Cardiac muscle cell (in vitro differentiated cells and primary cell): ENCODE measurements at regions not wholly inside any gene's neighbourhood (a gene's known extent, or its start where the extent isn't known, plus 50 kb on each side); places are given as distances from the start of the nearest gene placed in this dataset.
A peak's percentile ranks its signal among the peaks of the same experiment; 100 is the strongest.

Experiments
- DNase-seq, 2 donors: peaks; one replicate each; pipeline versions ENCODE4 v3.0.0 to v3.0.0-alpha.2; 2010 to 2017; ENCODE audit warnings: low read depth in 1 of 2, low spot score in 1 of 2
- H3K27ac ChIP-seq: fragments of 200-600 bp; sonication (generic); 2 replicates; pipeline ENCODE4 v1.5.1; 2016
- H3K27me3 ChIP-seq: fragments of 200-600 bp; sonication (generic); 2 replicates; pipeline ENCODE4 v1.6.0; 2016; ENCODE audit warnings: control low read depth
- H3K36me3 ChIP-seq: fragments of 200-600 bp; sonication (generic); 2 replicates; pipeline ENCODE4 v1.5.1; 2016; ENCODE audit warnings: control low read depth
- H3K4me1 ChIP-seq: fragments of 200-600 bp; sonication (generic); 2 replicates; pipeline ENCODE4 v1.8.1; 2017; ENCODE audit warnings: low read depth, mild to moderate bottlenecking, mixed run types
- H3K4me3 ChIP-seq: fragments of 200-600 bp; sonication (generic); 2 replicates; pipeline ENCODE4 v1.5.1; 2016; ENCODE audit warnings: mild to moderate bottlenecking
- H3K9me3 ChIP-seq: fragments of 200-600 bp; sonication (generic); 2 replicates; pipeline ENCODE4 v1.5.1; 2017; ENCODE audit warnings: low read depth, mild to moderate bottlenecking, control low read depth
- TF ChIP-seq, protein P1 (sequence below): IDR thresholded peaks from 2 replicates; pipeline ENCODE4 v1.5.1; 2012; ENCODE audit warnings: low read depth, mild to moderate bottlenecking, low read length

DNA sequence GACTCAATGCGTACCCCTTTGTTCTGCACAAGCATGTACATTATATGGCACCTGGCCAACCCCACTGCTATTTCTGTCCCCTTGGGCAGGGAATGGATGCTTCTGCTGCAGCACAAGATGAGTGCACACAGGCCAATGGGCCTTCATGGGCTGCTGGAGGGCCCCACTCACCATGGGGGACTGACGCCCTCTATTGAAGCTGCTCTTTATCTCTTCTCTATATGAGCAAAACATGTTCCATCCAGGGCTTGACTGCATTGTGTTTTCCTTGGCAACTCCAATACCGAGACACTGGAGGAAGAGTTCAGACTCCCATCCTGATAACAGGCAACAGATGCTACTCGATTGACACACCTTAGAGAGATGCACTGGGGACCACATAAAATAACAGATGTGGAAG, 251.6 kb upstream of the NCKAP5 start:
- peaks cover 4% of the 10 kb centered on the region for H3K4me1 ChIP-seq
- no peaks in the 10 kb centered on the region for H3K27me3 ChIP-seq
- no peak overlapping the region for H3K27ac ChIP-seq
- H3K9me3 ChIP-seq, result no peaks in the 10 kb centered on the region
- H3K4me3 ChIP-seq, result no peak overlapping the region
- no peak for DNase-seq
- TF ChIP-seq, protein P1, sequence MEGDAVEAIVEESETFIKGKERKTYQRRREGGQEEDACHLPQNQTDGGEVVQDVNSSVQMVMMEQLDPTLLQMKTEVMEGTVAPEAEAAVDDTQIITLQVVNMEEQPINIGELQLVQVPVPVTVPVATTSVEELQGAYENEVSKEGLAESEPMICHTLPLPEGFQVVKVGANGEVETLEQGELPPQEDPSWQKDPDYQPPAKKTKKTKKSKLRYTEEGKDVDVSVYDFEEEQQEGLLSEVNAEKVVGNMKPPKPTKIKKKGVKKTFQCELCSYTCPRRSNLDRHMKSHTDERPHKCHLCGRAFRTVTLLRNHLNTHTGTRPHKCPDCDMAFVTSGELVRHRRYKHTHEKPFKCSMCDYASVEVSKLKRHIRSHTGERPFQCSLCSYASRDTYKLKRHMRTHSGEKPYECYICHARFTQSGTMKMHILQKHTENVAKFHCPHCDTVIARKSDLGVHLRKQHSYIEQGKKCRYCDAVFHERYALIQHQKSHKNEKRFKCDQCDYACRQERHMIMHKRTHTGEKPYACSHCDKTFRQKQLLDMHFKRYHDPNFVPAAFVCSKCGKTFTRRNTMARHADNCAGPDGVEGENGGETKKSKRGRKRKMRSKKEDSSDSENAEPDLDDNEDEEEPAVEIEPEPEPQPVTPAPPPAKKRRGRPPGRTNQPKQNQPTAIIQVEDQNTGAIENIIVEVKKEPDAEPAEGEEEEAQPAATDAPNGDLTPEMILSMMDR, result no peak
- no peaks in the 10 kb centered on the region for H3K36me3 ChIP-seq

DNA sequence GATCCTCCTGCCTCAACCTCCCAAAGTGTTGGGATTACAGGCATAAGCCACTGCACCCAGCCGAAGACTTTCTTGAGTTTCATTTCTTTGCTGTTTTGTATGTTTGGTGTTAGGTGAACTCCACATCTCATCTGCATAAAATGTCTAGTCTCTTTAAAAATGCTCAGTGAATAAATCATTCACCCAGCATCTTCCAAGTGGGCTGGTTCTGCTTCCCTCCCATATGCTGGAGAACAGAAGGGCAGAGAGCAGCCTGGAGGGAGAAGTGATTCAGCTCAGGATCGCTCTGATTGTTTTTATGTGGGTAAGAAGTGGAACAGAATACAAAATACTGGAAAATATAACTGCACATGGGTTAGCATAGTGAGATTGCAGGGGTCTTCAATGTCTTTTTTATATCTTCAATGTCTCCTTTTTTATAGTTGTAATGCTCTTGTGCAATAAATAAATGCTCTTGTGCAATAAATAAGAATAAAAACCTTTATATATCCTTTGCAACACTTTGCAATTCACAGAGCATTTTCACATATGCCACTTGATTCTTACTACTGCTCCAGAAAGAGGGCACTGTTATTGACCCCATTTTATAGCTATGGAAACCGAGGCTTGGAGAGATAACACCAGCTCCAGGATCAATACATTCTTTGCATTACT, 253.0 kb upstream of the NCKAP5 start:
- no peaks in the 10 kb centered on the region for H3K9me3 ChIP-seq
- H3K27ac ChIP-seq, result no peak overlapping the region
- H3K4me3 ChIP-seq, result no peak overlapping the region
- no peaks in the 10 kb centered on the region for H3K36me3 ChIP-seq
- TF ChIP-seq, protein P1, result no peak
- H3K27me3 ChIP-seq, result no peaks in the 10 kb centered on the region
- peaks cover 4% of the 10 kb centered on the region for H3K4me1 ChIP-seq
- DNase-seq, result peak in 1 of 2 donors; percentile 45

DNA sequence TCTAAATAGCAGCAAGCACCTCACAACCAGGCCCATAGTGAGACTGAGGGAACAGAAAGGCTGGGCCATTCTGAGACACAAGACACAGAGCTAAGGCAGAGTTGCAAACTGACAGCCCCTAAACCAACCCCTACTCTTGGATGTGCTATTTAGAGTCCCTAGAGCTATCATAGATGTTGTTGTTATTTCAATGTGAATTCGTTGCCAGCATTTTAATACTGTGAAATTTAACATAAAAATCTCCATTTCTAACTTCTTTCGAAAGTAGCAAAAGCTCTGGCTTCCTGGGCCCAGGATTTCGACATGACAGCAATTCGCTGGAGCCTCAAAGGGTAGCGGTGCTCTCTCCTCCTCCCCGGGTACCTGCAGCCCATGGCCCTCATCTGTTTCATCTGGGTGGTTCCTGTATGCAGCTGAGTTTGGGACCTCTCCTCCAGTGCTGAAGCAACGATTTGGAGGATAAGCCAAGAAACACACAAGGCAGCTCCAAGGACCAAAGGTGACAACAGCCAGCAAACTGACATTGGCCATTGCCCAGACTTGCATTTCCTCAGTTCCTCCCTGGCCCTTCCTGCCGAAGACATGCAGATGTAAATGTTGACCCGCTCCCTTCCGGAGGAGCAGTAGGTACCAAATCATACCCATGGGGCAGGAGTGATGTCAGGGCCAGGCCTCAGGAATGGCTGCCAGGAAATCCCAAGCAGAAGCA, 254.4 kb upstream of the NCKAP5 start:
- Histone ChIP-seq H3K27me3 (no peaks in the 10 kb centered on the region), H3K4me1 (peaks cover 4% of the 10 kb centered on the region), H3K27ac (no peak overlapping the region), H3K9me3 (no peaks in the 10 kb centered on the region), H3K4me3 (no peak overlapping the region), H3K36me3 (no peaks in the 10 kb centered on the region)
- DNase-seq, result no peak
- TF ChIP-seq, protein P1, result no peak

- Histone ChIP-seq H3K9me3 (no peaks in the 10 kb centered on the region), H3K4me3 (no peak overlapping the region), H3K4me1 (peaks cover 2% of the 10 kb centered on the region), H3K36me3 (no peaks in the 10 kb centered on the region), H3K27me3 (no peaks in the 10 kb centered on the region), H3K27ac (no peak overlapping the region)
- TF ChIP-seq, protein P1, result no peak
- DNase-seq, result no peak
Observed at GRCh38 chr2:133823226-133823550, 254.9 kb upstream of the NCKAP5 start.

DNA sequence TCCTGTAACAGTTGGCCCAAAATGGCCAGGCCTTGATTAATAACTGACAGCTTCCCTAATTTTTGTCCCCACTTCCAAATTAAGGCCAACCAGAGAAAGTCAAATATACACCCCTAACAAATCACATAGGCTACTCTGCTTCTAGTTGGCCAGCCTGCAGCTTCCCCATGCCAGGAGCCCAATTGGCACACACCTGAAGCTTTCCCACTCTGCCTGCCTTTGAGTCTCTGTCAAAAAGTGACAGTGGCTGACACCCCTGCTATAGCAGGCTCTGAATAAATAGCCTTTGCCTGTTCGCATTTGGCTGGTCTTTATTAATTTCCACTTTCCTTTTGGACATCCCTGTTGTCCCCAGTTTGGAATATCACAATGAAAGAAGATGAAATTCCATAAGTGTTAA, 256.6 kb upstream of the NCKAP5 start:
- DNase-seq, result no peak
- Histone ChIP-seq H3K36me3 (no peaks in the 10 kb centered on the region), H3K27me3 (no peaks in the 10 kb centered on the region), H3K4me3 (no peak overlapping the region), H3K27ac (no peak overlapping the region), H3K4me1 (no peaks in the 10 kb centered on the region), H3K9me3 (no peaks in the 10 kb centered on the region)
- TF ChIP-seq, protein P1, result no peak
